H1 (cell line): ENCODE measurements at regions not wholly inside any gene's neighbourhood (a gene's known extent, or its start where the extent isn't known, plus 50 kb on each side); places are given as distances from the start of the nearest gene placed in this dataset.

Experiments used
- ATF2 ChIP-seq: IDR thresholded peaks from 2 replicates; pipeline ENCODE4 v1.6.1; 2012; ENCODE audit warnings: low read length, inconsistent platforms
- RAD21 ChIP-seq, 2 experiments: IDR thresholded peaks in 1 of 2; conservative IDR thresholded peaks in 1 of 2; 2 replicates each; pipeline ENCODE4 v1.6.1; 2011; ENCODE audit warnings: low read depth in 2 of 2, low read length in 2 of 2, improper control_type of control experiment in 1 of 2, inconsistent platforms in 1 of 2, mild to moderate bottlenecking in 1 of 2, moderate library complexity in 1 of 2

GRCh38 chr11:131275580-131275979 lies 94.8 kb upstream of the NTM start (continued):
- no peak for TF ChIP-seq ATF2
- TF ChIP-seq RAD21 (IDR thresholded peaks at IDR 0.05 in 1 of 2, conservative IDR thresholded peaks at IDR 0.05 in 1 of 2; ENCODE audit: low read depth in 2 of 2, low read length in 2 of 2) = no peak
